ENCODE measurements at regions not wholly inside any gene's neighbourhood (a gene's known extent, or its start where the extent isn't known, plus 50 kb on each side); places are given as distances from the start of the nearest gene placed in this dataset.

GRCh38 chr6:126107475-126108166, 121.3 kb downstream of the TRMT11 start:
- no peaks in the 10 kb centered on the region for H3K9me3 Mint-ChIP-seq
- H3K4me3 Mint-ChIP-seq: no peak overlapping the region
- peaks cover 10% of the 10 kb centered on the region for H3K4me1 Mint-ChIP-seq (ENCODE audit: low read depth)
- no peaks in the 10 kb centered on the region for H3K27me3 Mint-ChIP-seq (ENCODE audit: insufficient read depth)
- H3K27ac Mint-ChIP-seq: no peak overlapping the region; the same call in 1 of the 2 replicates
- H3K36me3 Mint-ChIP-seq (ENCODE audit: low read depth): no peaks in the 10 kb centered on the region
- DNase-seq: no peak
- TF ChIP-seq CTCF (IDR thresholded peaks at IDR 0.05): no peak

- Mint-ChIP-seq H3K4me1 (ENCODE audit: low read depth) (peaks cover 10% of the 10 kb centered on the region), H3K27ac (no peak overlapping the region), H3K4me3 (no peak overlapping the region), H3K36me3 (ENCODE audit: low read depth) (no peaks in the 10 kb centered on the region), H3K27me3 (ENCODE audit: insufficient read depth) (no peaks in the 10 kb centered on the region), H3K9me3 (no peaks in the 10 kb centered on the region)
- DNase-seq: no peak
- no peak for TF ChIP-seq CTCF (IDR thresholded peaks at IDR 0.05)
Observed at GRCh38 chr6:126110512-126111270, 124.4 kb downstream of the TRMT11 start.

GRCh38 chr6:126111327-126111726, 125.0 kb downstream of the TRMT11 start:
- no peak for DNase-seq
- TF ChIP-seq CTCF (IDR thresholded peaks at IDR 0.05): no peak
- Mint-ChIP-seq H3K27ac (no peak overlapping the region), H3K9me3 (no peaks in the 10 kb centered on the region), H3K36me3 (ENCODE audit: low read depth) (no peaks in the 10 kb centered on the region), H3K4me1 (ENCODE audit: low read depth) (peaks cover 10% of the 10 kb centered on the region), H3K27me3 (ENCODE audit: insufficient read depth) (no peaks in the 10 kb centered on the region), H3K4me3 (no peak overlapping the region)

GRCh38 chr6:126112171-126112632, 125.9 kb downstream of the TRMT11 start:
- H3K9me3 Mint-ChIP-seq: no peaks in the 10 kb centered on the region
- DNase-seq: peak; percentile 41
- no peaks in the 10 kb centered on the region for H3K27me3 Mint-ChIP-seq (ENCODE audit: insufficient read depth)
- H3K4me3 Mint-ChIP-seq: no peak overlapping the region
- H3K4me1 Mint-ChIP-seq (ENCODE audit: low read depth): peaks cover 12% of the 10 kb centered on the region
- H3K36me3 Mint-ChIP-seq (ENCODE audit: low read depth): no peaks in the 10 kb centered on the region
- H3K27ac Mint-ChIP-seq: no peak overlapping the region; the same call in 1 of the 2 replicates
- TF ChIP-seq CTCF (IDR thresholded peaks at IDR 0.05): no peak

- Mint-ChIP-seq H3K4me1 (ENCODE audit: low read depth) (peaks cover 10% of the 10 kb centered on the region), H3K9me3 (no peaks in the 10 kb centered on the region), H3K36me3 (ENCODE audit: low read depth) (no peaks in the 10 kb centered on the region), H3K27me3 (ENCODE audit: insufficient read depth) (no peaks in the 10 kb centered on the region), H3K4me3 (no peak overlapping the region), H3K27ac (no peak overlapping the region)
- no peak for DNase-seq
- no peak for TF ChIP-seq CTCF (IDR thresholded peaks at IDR 0.05)
Observed at GRCh38 chr6:126113261-126113660, 126.9 kb downstream of the TRMT11 start.
